ENCODE measurements at regions not wholly inside any gene's neighbourhood (a gene's known extent, or its start where the extent isn't known, plus 50 kb on each side); places are given as distances from the start of the nearest gene placed in this dataset.

DNA sequence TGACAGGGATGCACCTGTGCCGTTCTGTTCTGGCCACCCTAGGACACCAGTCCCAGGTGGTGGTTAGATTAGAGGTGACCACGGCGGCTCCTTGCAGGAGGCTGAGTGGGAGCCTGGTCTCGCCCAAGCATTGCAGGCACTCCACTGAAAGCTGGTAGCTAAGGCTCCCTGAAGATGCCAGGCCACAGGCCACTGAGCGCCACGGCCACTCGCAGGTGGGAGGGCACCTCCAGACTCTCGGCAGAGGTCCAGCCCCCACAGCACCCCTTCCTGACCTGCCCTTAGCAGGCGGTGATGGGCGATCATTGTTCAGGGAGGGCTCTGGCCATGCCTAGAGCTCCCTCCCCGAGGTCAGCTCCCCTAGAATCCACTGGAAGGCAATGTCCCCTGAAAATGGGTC lies 1270.2 kb downstream of the BRD1 start:
- no peak overlapping the region for H3K27ac ChIP-seq (ENCODE audit: low read length)
- H3K9me3 ChIP-seq (ENCODE audit: control insufficient read depth, insufficient read depth, low read length) = no peaks in the 10 kb centered on the region
- Mint-ChIP-seq H3K27me3 (ENCODE audit: low read depth in 2 of 2) (peaks cover 0 to 3% of the 10 kb centered on the region in 2 donors), H3K27ac (no peak overlapping the region), H3K4me1 (no peaks in the 10 kb centered on the region), H3K4me3 (no peak overlapping the region), H3K36me3 (no peaks in the 10 kb centered on the region), H3K9me3 (no peaks in the 10 kb centered on the region)
- no peaks in the 10 kb centered on the region for H3K36me3 ChIP-seq (ENCODE audit: control insufficient read depth, insufficient read depth, low read length)
- WGBS (ENCODE audit: insufficient coverage) = 91% methylated on average over 11 of the region's 11 CpGs
- no peaks in the 10 kb centered on the region for H3K27me3 ChIP-seq (ENCODE audit: control insufficient read depth, insufficient read depth, low read length)
- intact Hi-C loops (cut with micrococcal nuclease) = no loop called here
- H3K4me3 ChIP-seq (ENCODE audit: low read length) = no peak overlapping the region
- no peaks in the 10 kb centered on the region for H3K4me1 ChIP-seq (ENCODE audit: control insufficient read depth, insufficient read depth, low read length)
- TF ChIP-seq, protein P1, sequence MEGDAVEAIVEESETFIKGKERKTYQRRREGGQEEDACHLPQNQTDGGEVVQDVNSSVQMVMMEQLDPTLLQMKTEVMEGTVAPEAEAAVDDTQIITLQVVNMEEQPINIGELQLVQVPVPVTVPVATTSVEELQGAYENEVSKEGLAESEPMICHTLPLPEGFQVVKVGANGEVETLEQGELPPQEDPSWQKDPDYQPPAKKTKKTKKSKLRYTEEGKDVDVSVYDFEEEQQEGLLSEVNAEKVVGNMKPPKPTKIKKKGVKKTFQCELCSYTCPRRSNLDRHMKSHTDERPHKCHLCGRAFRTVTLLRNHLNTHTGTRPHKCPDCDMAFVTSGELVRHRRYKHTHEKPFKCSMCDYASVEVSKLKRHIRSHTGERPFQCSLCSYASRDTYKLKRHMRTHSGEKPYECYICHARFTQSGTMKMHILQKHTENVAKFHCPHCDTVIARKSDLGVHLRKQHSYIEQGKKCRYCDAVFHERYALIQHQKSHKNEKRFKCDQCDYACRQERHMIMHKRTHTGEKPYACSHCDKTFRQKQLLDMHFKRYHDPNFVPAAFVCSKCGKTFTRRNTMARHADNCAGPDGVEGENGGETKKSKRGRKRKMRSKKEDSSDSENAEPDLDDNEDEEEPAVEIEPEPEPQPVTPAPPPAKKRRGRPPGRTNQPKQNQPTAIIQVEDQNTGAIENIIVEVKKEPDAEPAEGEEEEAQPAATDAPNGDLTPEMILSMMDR (IDR thresholded peaks at IDR 0.05) = no peak
- DNase-seq (no peak), ATAC-seq (no peak)

DNA sequence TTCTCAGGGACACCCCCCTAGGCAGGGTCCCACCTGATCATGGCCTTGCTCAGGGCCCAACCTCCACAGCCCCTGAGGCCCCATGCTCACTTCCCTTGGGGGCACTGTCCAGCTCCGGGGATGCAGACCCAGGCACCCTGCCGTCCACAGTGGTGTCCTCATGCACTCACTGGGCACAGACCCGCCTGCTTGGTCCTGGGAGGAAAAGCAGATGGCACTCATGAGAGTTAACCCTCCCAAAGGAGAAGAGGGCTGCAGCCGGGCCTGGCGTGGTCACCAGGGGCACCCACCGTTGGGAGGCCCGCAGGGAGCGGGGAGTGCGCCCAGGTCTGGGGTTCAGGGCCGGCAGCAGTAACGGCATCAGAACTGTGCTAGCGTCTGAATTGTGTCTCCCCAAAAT lies 1270.9 kb downstream of the BRD1 start:
- no peak overlapping the region for H3K27ac ChIP-seq (ENCODE audit: low read length)
- H3K36me3 ChIP-seq (ENCODE audit: control insufficient read depth, insufficient read depth, low read length) = no peaks in the 10 kb centered on the region
- Mint-ChIP-seq H3K27ac (no peak overlapping the region), H3K36me3 (no peaks in the 10 kb centered on the region), H3K9me3 (no peaks in the 10 kb centered on the region), H3K4me3 (no peak overlapping the region), H3K27me3 (ENCODE audit: low read depth in 2 of 2) (peaks cover 0 to 3% of the 10 kb centered on the region in 2 donors), H3K4me1 (no peaks in the 10 kb centered on the region)
- WGBS (ENCODE audit: insufficient coverage) = 93% methylated on average over 12 of the region's 12 CpGs
- TF ChIP-seq, protein P1 (IDR thresholded peaks at IDR 0.05) = no peak
- intact Hi-C loops (cut with micrococcal nuclease) = no loop called here
- H3K27me3 ChIP-seq (ENCODE audit: control insufficient read depth, insufficient read depth, low read length) = no peaks in the 10 kb centered on the region
- no peak overlapping the region for H3K4me3 ChIP-seq (ENCODE audit: low read length)
- no peaks in the 10 kb centered on the region for H3K4me1 ChIP-seq (ENCODE audit: control insufficient read depth, insufficient read depth, low read length)
- no peak for ATAC-seq
- H3K9me3 ChIP-seq (ENCODE audit: control insufficient read depth, insufficient read depth, low read length) = no peaks in the 10 kb centered on the region
- DNase-seq = no peak

DNA sequence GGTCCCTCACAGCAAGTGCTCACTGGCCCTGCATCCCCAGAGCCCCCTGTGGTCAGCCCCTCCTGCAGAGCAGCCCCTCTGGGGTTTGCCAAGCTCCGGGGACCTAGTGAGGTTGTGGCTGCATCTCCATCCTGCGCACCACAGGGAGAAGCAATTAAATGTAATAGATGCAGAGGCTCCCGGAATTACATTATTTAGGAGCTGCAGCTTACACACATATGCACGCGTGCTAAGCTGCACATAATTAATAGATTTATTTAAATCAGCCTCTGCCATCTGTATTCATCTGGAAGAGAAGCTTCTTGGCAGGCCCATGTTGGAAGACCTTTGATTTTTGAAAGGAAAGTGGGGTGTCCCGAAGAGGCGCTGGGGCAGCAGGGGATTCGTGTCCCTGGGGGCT lies 1271.5 kb downstream of the BRD1 start:
- no peaks in the 10 kb centered on the region for H3K36me3 ChIP-seq (ENCODE audit: control insufficient read depth, insufficient read depth, low read length)
- intact Hi-C loops (cut with micrococcal nuclease) = no loop called here
- DNase-seq = no peak
- no peak for ATAC-seq
- H3K27ac ChIP-seq (ENCODE audit: low read length) = no peak overlapping the region
- 87% methylated on average over 8 of the region's 8 CpGs for WGBS (ENCODE audit: insufficient coverage)
- H3K9me3 Mint-ChIP-seq = no peaks in the 10 kb centered on the region
- H3K4me3 ChIP-seq (ENCODE audit: low read length) = no peak overlapping the region
- no peak overlapping the region for H3K4me3 Mint-ChIP-seq
- no peaks in the 10 kb centered on the region for H3K4me1 Mint-ChIP-seq
- H3K27me3 ChIP-seq (ENCODE audit: control insufficient read depth, insufficient read depth, low read length) = no peaks in the 10 kb centered on the region
- H3K27me3 Mint-ChIP-seq (ENCODE audit: low read depth in 2 of 2) = peaks cover 0 to 3% of the 10 kb centered on the region in 2 donors
- H3K9me3 ChIP-seq (ENCODE audit: control insufficient read depth, insufficient read depth, low read length) = no peaks in the 10 kb centered on the region
- H3K27ac Mint-ChIP-seq = no peak overlapping the region
- H3K4me1 ChIP-seq (ENCODE audit: control insufficient read depth, insufficient read depth, low read length) = no peaks in the 10 kb centered on the region
- TF ChIP-seq, protein P1 (IDR thresholded peaks at IDR 0.05) = no peak
- no peaks in the 10 kb centered on the region for H3K36me3 Mint-ChIP-seq

DNA sequence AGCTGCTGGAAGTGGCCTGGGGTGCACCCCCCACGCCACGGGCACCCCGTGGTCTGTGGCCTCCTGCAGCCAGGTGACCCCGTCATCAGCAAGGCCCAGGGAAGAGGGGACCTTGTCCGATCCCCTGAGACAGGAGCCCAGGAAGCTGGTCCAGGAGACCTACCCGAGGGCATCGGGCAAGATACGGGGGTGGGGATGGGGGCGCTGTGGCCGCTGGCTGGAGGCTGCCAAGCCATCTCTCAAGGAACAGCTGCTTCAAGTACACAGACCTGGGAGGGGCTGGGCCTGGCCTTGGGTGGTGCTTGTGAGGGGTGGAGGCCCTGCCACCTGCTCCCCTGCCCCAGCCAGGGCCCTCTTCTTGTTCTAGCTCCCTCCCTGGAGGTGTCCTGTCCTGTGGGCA lies 1272.1 kb downstream of the BRD1 start:
- Mint-ChIP-seq H3K27ac (no peak overlapping the region), H3K36me3 (no peaks in the 10 kb centered on the region), H3K9me3 (no peaks in the 10 kb centered on the region), H3K4me3 (no peak overlapping the region), H3K4me1 (no peaks in the 10 kb centered on the region), H3K27me3 (ENCODE audit: low read depth in 2 of 2) (peaks cover 0 to 3% of the 10 kb centered on the region in 2 donors)
- no peaks in the 10 kb centered on the region for H3K27me3 ChIP-seq (ENCODE audit: control insufficient read depth, insufficient read depth, low read length)
- H3K9me3 ChIP-seq (ENCODE audit: control insufficient read depth, insufficient read depth, low read length) = no peaks in the 10 kb centered on the region
- H3K4me3 ChIP-seq (ENCODE audit: low read length) = no peak overlapping the region
- H3K4me1 ChIP-seq (ENCODE audit: control insufficient read depth, insufficient read depth, low read length) = no peaks in the 10 kb centered on the region
- no peak overlapping the region for H3K27ac ChIP-seq (ENCODE audit: low read length)
- no peaks in the 10 kb centered on the region for H3K36me3 ChIP-seq (ENCODE audit: control insufficient read depth, insufficient read depth, low read length)
- WGBS (ENCODE audit: insufficient coverage) = 85% methylated on average over 10 of the region's 10 CpGs
- ATAC-seq (no peak), DNase-seq (no peak)
- intact Hi-C loops (cut with micrococcal nuclease) = no loop called here
- TF ChIP-seq, protein P1 (IDR thresholded peaks at IDR 0.05) = no peak
